ENCODE measurements at regions not wholly inside any gene's neighbourhood (a gene's known extent, or its start where the extent isn't known, plus 50 kb on each side); places are given as distances from the start of the nearest gene placed in this dataset.

DNA sequence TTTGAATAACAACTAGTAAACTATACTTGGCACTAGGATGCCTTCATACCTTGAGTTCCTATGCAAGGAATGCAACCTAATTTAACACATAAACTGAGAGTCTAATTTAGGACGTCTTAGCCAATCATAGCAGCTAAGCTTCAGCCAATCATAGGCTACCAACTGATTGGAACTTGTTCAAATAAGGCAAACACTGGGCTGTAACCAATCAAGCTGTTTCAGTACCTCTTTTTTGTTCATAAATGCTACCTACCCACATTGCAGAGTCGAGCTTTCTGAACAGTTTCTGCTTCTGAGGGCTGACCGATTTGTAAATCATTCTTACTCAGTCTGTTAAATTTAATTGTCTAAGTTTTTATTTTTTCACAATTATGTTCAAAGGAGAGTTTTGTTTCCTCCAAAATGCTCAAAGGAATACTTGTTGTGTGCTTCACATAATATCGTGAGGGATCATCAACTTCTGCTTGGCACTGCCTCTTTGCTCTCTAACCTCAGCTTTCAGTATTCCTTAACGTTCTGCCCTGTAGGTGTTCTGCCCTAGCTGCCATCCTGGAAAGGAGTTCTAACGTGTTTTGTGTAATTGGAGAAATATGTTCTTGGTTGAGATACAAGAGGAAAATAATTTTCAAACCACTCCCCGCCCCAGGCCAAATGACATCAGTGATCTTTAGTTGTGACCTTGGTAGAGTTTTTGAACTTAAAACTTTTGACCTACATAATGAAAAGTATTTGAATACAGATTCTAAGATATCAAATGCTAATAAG, 380.4 kb upstream of the MIS18BP1 start:
- TF ChIP-seq, protein P1, sequence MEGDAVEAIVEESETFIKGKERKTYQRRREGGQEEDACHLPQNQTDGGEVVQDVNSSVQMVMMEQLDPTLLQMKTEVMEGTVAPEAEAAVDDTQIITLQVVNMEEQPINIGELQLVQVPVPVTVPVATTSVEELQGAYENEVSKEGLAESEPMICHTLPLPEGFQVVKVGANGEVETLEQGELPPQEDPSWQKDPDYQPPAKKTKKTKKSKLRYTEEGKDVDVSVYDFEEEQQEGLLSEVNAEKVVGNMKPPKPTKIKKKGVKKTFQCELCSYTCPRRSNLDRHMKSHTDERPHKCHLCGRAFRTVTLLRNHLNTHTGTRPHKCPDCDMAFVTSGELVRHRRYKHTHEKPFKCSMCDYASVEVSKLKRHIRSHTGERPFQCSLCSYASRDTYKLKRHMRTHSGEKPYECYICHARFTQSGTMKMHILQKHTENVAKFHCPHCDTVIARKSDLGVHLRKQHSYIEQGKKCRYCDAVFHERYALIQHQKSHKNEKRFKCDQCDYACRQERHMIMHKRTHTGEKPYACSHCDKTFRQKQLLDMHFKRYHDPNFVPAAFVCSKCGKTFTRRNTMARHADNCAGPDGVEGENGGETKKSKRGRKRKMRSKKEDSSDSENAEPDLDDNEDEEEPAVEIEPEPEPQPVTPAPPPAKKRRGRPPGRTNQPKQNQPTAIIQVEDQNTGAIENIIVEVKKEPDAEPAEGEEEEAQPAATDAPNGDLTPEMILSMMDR (IDR thresholded peaks at IDR 0.05), result no peak
- TF ChIP-seq POLR2A (IDR thresholded peaks at IDR 0.05), result no peak
